GM13976 (cell line): ENCODE measurements at regions not wholly inside any gene's neighbourhood (a gene's known extent, or its start where the extent isn't known, plus 50 kb on each side); places are given as distances from the start of the nearest gene placed in this dataset.

Experiments used
- DNase-seq: peaks from one replicate; pipeline ENCODE4 v3.0.0; 2012; ENCODE audit warnings: low spot score
- in situ Hi-C: fragments of 300-500 bp; cut with MboI; formaldehyde crosslinking; loops from one replicate; pipeline ENCODE4 v1.12.0; 2022; ENCODE audit warnings: low sequenced_read_pairs, mixed read lengths, inconsistent platforms; ENCODE audit not compliant: unreplicated experiment
- TF ChIP-seq, protein P1 (sequence below): IDR thresholded peaks from 2 replicates; pipeline ENCODE4 v1.5.1; 2012; ENCODE audit warnings: borderline replicate concordance, mild to moderate bottlenecking; ENCODE audit not compliant: insufficient read depth; ENCODE audit errors: extremely low read depth, missing control alignments, control extremely low read depth

DNA sequence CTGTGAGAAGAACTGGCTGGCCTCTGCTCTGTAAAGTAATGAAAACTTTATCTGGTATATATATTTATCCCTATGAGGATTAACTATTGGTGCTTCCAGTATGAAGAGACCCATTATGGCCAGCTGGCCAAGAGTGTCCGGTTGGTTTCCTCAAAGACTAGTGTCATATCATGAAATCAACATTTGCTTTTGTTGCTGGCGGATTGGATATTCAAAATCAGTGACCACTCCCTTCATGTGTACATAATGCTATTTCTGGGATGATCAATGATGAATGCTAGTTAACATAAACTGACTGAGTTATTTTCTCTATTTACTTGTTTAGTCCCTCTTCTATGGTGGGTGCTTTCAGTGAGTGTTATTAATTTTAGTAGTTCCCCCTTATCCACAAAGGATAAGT lies 60.8 kb upstream of the NUDT12 start:
- no peak for DNase-seq
- TF ChIP-seq, protein P1, sequence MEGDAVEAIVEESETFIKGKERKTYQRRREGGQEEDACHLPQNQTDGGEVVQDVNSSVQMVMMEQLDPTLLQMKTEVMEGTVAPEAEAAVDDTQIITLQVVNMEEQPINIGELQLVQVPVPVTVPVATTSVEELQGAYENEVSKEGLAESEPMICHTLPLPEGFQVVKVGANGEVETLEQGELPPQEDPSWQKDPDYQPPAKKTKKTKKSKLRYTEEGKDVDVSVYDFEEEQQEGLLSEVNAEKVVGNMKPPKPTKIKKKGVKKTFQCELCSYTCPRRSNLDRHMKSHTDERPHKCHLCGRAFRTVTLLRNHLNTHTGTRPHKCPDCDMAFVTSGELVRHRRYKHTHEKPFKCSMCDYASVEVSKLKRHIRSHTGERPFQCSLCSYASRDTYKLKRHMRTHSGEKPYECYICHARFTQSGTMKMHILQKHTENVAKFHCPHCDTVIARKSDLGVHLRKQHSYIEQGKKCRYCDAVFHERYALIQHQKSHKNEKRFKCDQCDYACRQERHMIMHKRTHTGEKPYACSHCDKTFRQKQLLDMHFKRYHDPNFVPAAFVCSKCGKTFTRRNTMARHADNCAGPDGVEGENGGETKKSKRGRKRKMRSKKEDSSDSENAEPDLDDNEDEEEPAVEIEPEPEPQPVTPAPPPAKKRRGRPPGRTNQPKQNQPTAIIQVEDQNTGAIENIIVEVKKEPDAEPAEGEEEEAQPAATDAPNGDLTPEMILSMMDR = no peak
- in situ Hi-C loops = no loop called here

DNA sequence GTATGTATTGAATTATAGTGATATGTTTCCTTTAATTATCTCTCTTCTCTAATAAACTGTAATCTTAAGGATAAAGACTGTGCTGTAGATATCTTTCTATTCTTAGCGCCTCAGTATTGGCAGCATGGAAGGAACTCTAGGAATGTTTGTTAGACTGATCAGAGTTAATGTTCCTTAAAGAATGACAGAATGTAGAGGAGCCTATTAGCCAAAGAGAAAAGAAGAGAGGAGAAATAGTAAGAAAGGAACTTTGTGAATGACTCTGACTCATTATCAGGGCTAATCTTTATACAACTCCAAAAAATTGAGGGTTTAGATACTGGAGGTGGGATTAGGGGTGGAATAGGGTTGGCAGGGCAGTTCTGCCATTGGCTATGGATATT lies 59.0 kb upstream of the NUDT12 start:
- no peak for DNase-seq
- in situ Hi-C loops = no loop called here
- TF ChIP-seq, protein P1 = no peak

GRCh38 chr5:103620851-103621547 lies 58.4 kb upstream of the NUDT12 start:
- TF ChIP-seq, protein P1 = no peak
- in situ Hi-C loops = no loop called here
- no peak for DNase-seq

GRCh38 chr5:103617913-103618312 lies 55.3 kb upstream of the NUDT12 start:
- DNase-seq = no peak
- in situ Hi-C loops = no loop called here
- TF ChIP-seq, protein P1 = no peak

DNA sequence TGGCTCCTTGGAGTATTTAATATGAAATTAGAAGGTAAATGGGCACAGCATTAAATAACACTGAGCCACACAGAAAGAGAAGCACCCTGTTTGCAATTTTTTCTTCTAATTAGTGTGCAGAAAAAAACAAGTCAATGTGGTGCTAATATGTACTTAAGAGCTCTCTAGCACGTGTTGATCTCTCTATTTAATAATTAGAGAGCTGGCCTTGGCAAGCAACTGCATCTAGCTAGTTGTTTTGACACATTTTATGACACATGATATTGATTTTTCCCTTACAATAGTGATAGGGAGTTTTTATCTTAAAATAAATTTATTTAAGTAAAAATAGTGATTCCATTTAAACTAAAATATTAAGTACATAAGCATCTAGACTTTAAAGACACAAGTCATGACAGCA lies 54.5 kb upstream of the NUDT12 start:
- in situ Hi-C loops = no loop called here
- no peak for DNase-seq
- TF ChIP-seq, protein P1 = no peak

DNA sequence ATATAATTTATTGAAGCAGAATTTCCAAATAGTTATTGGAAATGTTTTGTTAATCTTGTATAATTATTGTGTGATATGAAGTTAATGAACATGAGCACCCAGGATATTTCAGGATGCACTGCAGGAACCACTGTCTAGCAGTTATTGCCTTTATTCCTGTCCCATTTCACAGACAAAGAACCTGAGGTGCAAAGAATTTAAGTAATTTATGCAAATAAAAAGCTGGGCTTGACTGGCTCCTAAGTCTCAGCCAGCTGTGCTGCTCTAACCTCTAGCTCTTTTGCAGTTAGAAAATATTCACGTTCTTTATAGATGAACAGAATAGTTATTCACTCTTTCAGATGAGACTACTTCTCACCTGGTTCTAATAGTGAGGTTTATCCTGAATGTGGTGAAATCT lies 50.0 kb upstream of the NUDT12 start:
- no peak for DNase-seq
- in situ Hi-C loops = no loop called here

More for the DNA sequence above, 50.0 kb upstream of the NUDT12 start:
- TF ChIP-seq, protein P1 = no peak
